ENCODE measurements at regions not wholly inside any gene's neighbourhood (a gene's known extent, or its start where the extent isn't known, plus 50 kb on each side); places are given as distances from the start of the nearest gene placed in this dataset.

- intact Hi-C loops (cut with micrococcal nuclease; ENCODE audit: unreplicated experiment): no loop called here
- Histone ChIP-seq H3K9me3 (ENCODE audit: low read length) (no peaks in the 10 kb centered on the region), H3K9me2 (ENCODE audit: insufficient read depth, low read length) (no peaks in the 10 kb centered on the region), H3K4me3 (ENCODE audit: low read depth, low read length, poor library complexity, severe bottlenecking) (no peak overlapping the region), H2AFZ (ENCODE audit: low read length) (no peak overlapping the region), H3K36me3 (ENCODE audit: insufficient read depth, low read length) (no peaks in the 10 kb centered on the region), H4K20me1 (ENCODE audit: insufficient read depth, low read length) (no peaks in the 10 kb centered on the region), H3K4me1 (ENCODE audit: insufficient read depth, low read length, poor library complexity, severe bottlenecking) (no peaks in the 10 kb centered on the region), H3K27ac (ENCODE audit: low read depth, low read length, poor library complexity, severe bottlenecking) (no peak overlapping the region), H3K79me2 (ENCODE audit: insufficient read depth, low read depth, low read length) (no peaks in the 10 kb centered on the region), H3K4me2 (ENCODE audit: low read length) (no peak overlapping the region)
- no TSS peak for BruUV-seq (replicated peaks)
- POLR2A ChIA-PET: no interaction called here
- TF ChIP-seq EZH2phosphoT487 (IDR thresholded peaks at IDR 0.05; ENCODE audit: borderline replicate concordance, low read depth, low read length) (no peak), CTCF (conservative IDR thresholded peaks at IDR 0.05; ENCODE audit: low read length) (no peak)
- no peak for DNase-seq (ENCODE audit: low spot score)
- CTCF ChIA-PET (ENCODE audit: unreplicated experiment): no interaction called here
These were observed 171.5 kb upstream of the FMN2 start for GRCh38 chr1:239920214-239920613.

- Histone ChIP-seq H4K20me1 (ENCODE audit: insufficient read depth, low read length) (no peaks in the 10 kb centered on the region), H2AFZ (ENCODE audit: low read length) (no peak overlapping the region), H3K4me1 (ENCODE audit: insufficient read depth, low read length, poor library complexity, severe bottlenecking) (no peaks in the 10 kb centered on the region), H3K79me2 (ENCODE audit: insufficient read depth, low read depth, low read length) (no peaks in the 10 kb centered on the region), H3K36me3 (ENCODE audit: insufficient read depth, low read length) (no peaks in the 10 kb centered on the region), H3K9me3 (ENCODE audit: low read length) (no peaks in the 10 kb centered on the region), H3K27ac (ENCODE audit: low read depth, low read length, poor library complexity, severe bottlenecking) (no peak overlapping the region), H3K9me2 (ENCODE audit: insufficient read depth, low read length) (no peaks in the 10 kb centered on the region), H3K4me2 (ENCODE audit: low read length) (no peak overlapping the region), H3K4me3 (ENCODE audit: low read depth, low read length, poor library complexity, severe bottlenecking) (no peak overlapping the region)
- no peak for TF ChIP-seq CTCF (conservative IDR thresholded peaks at IDR 0.05; ENCODE audit: low read length)
- no peak for TF ChIP-seq EZH2phosphoT487 (IDR thresholded peaks at IDR 0.05; ENCODE audit: borderline replicate concordance, low read depth, low read length)
- ChIA-PET POLR2A (no interaction called here), CTCF (ENCODE audit: unreplicated experiment) (no interaction called here)
- no peak for DNase-seq (ENCODE audit: low spot score)
- no TSS peak for BruUV-seq (replicated peaks)
- intact Hi-C loops (cut with micrococcal nuclease; ENCODE audit: unreplicated experiment): no loop called here
These were observed 168.7 kb upstream of the FMN2 start for GRCh38 chr1:239922778-239923522.

- no peaks in the 10 kb centered on the region for H3K79me2 ChIP-seq (ENCODE audit: insufficient read depth, low read depth, low read length)
- H3K4me2 ChIP-seq (ENCODE audit: low read length): no peak overlapping the region
- ChIA-PET POLR2A (no interaction called here), CTCF (ENCODE audit: unreplicated experiment) (no interaction called here)
- H3K4me1 ChIP-seq (ENCODE audit: insufficient read depth, low read length, poor library complexity, severe bottlenecking): no peaks in the 10 kb centered on the region
- DNase-seq (ENCODE audit: low spot score): no peak
- no peaks in the 10 kb centered on the region for H3K9me3 ChIP-seq (ENCODE audit: low read length)
- no peaks in the 10 kb centered on the region for H3K36me3 ChIP-seq (ENCODE audit: insufficient read depth, low read length)
- H3K27ac ChIP-seq (ENCODE audit: low read depth, low read length, poor library complexity, severe bottlenecking): no peak overlapping the region
- H3K4me3 ChIP-seq (ENCODE audit: low read depth, low read length, poor library complexity, severe bottlenecking): no peak overlapping the region
- intact Hi-C loops (cut with micrococcal nuclease; ENCODE audit: unreplicated experiment): no loop called here
- TF ChIP-seq EZH2phosphoT487 (IDR thresholded peaks at IDR 0.05; ENCODE audit: borderline replicate concordance, low read depth, low read length): no peak
- H2AFZ ChIP-seq (ENCODE audit: low read length): no peak overlapping the region
- H4K20me1 ChIP-seq (ENCODE audit: insufficient read depth, low read length): no peaks in the 10 kb centered on the region
- no TSS peak for BruUV-seq (replicated peaks)
- H3K9me2 ChIP-seq (ENCODE audit: insufficient read depth, low read length): no peaks in the 10 kb centered on the region
These were observed 166.8 kb upstream of the FMN2 start for GRCh38 chr1:239924741-239925350.

Measured in OCI-LY7 (cell line).